SK-N-SH treated with all-trans-retinoic acid at 6 μM for 48 hours (cell line): ENCODE measurements at regions not wholly inside any gene's neighbourhood (a gene's known extent, or its start where the extent isn't known, plus 50 kb on each side); places are given as distances from the start of the nearest gene placed in this dataset.

Experiments used
- ATAC-seq: fragments of 200-7000 bp; cut with Tn5 transposase; 3 replicates; pipeline ENCODE4 v1.9.1; 2020; ENCODE audit warnings: mild to moderate bottlenecking, moderate library complexity
- ARNTL ChIP-seq: fragments of 450-650 bp; formaldehyde crosslinking; IDR thresholded peaks from 2 replicates; pipeline ENCODE4 v1.5.0; 2020; ENCODE audit warnings: low read depth, mild to moderate bottlenecking, moderate library complexity, borderline replicate concordance
- BACH2 ChIP-seq: fragments of 250-450 bp; sonication (Bioruptor Pico); IDR thresholded peaks from 2 replicates; pipeline ENCODE4 v1.9.0; 2021; ENCODE audit warnings: mild to moderate bottlenecking, borderline replicate concordance
- ESRRG ChIP-seq: fragments of 250-450 bp; sonication (Bioruptor Pico); IDR thresholded peaks from 2 replicates; pipeline ENCODE4 v1.6.1; 2021; ENCODE audit warnings: mild to moderate bottlenecking
- GLIS3 ChIP-seq: fragments of 250-450 bp; sonication (Bioruptor Pico); IDR thresholded peaks from 2 replicates; pipeline ENCODE4 v1.5.0; 2020; ENCODE audit warnings: mild to moderate bottlenecking, moderate library complexity
- ISL1 ChIP-seq: fragments of 250-450 bp; sonication (Bioruptor Pico); IDR thresholded peaks from 2 replicates; pipeline ENCODE4 v2.1.2; 2022; ENCODE audit warnings: mild to moderate bottlenecking, moderate library complexity
- OSR1 ChIP-seq: fragments of 250-450 bp; sonication (Bioruptor Pico); IDR thresholded peaks from 2 replicates; pipeline ENCODE4 v1.8.0; 2022; ENCODE audit warnings: moderate library complexity, mild to moderate bottlenecking, inconsistent platforms
- PPARA ChIP-seq: fragments of 250-450 bp; sonication (Bioruptor Pico); IDR thresholded peaks from 2 replicates; pipeline ENCODE4 v1.5.0; 2020; ENCODE audit warnings: mild to moderate bottlenecking, borderline replicate concordance
- RARB ChIP-seq: fragments of 250-450 bp; sonication (Bioruptor Pico); IDR thresholded peaks from 2 replicates; pipeline ENCODE4 v1.8.0; 2021; ENCODE audit warnings: mild to moderate bottlenecking, moderate library complexity
- SNAI2 ChIP-seq: fragments of 250-450 bp; sonication (Bioruptor Pico); IDR thresholded peaks from 2 replicates; pipeline ENCODE4 v1.5.0; 2020; ENCODE audit warnings: mild to moderate bottlenecking, moderate library complexity
- TCF4 ChIP-seq: fragments of 250-450 bp; sonication (Bioruptor Pico); IDR thresholded peaks from 2 replicates; pipeline ENCODE4 v1.8.0; 2021; ENCODE audit warnings: mild to moderate bottlenecking, moderate library complexity, borderline replicate concordance
- TOX ChIP-seq: fragments of 250-450 bp; sonication (Bioruptor Pico); IDR thresholded peaks from 2 replicates; pipeline ENCODE4 v1.8.0; 2021; ENCODE audit warnings: mild to moderate bottlenecking, moderate library complexity, borderline replicate concordance
- ZC3H10 ChIP-seq: fragments of 250-450 bp; sonication (Bioruptor Pico); IDR thresholded peaks from 2 replicates; pipeline ENCODE4 v1.5.1; 2021; ENCODE audit warnings: mild to moderate bottlenecking, moderate library complexity
- ZFP3 ChIP-seq: fragments of 250-450 bp; sonication (Bioruptor Pico); IDR thresholded peaks from 2 replicates; pipeline ENCODE4 v1.5.0; 2020; ENCODE audit warnings: mild to moderate bottlenecking, moderate library complexity
- ZFP30 ChIP-seq: fragments of 450-650 bp; formaldehyde crosslinking; IDR thresholded peaks from 2 replicates; pipeline ENCODE4 v1.5.0; 2022; ENCODE audit warnings: mild to moderate bottlenecking, moderate library complexity
- ZNF565 ChIP-seq: fragments of 450-650 bp; formaldehyde crosslinking; conservative IDR thresholded peaks from 2 replicates; pipeline ENCODE4 v1.5.0; 2020; ENCODE audit warnings: low read depth, mild to moderate bottlenecking, moderate library complexity
- ZNF70 ChIP-seq: fragments of 450-650 bp; formaldehyde crosslinking; IDR thresholded peaks from 2 replicates; pipeline ENCODE4 v1.5.0; 2020; ENCODE audit warnings: mild to moderate bottlenecking, moderate library complexity
- ZNF8 ChIP-seq: fragments of 450-650 bp; formaldehyde crosslinking; IDR thresholded peaks from 2 replicates; pipeline ENCODE4 v1.5.0; 2020; ENCODE audit warnings: mild to moderate bottlenecking, moderate library complexity
- TF ChIP-seq, protein P1 (sequence below): fragments of 250-450 bp; sonication (Bioruptor Pico); IDR thresholded peaks from 2 replicates; pipeline ENCODE4 v1.5.1; 2021; ENCODE audit warnings: mild to moderate bottlenecking, moderate library complexity
- TF ChIP-seq, protein P2 (sequence below): fragments of 250-450 bp; sonication (Bioruptor Pico); IDR thresholded peaks from 2 replicates; pipeline ENCODE4 v1.8.0; 2020; ENCODE audit warnings: mild to moderate bottlenecking, moderate library complexity, borderline replicate concordance
- TF ChIP-seq, protein P3 (sequence below): fragments of 250-450 bp; sonication (Bioruptor Pico); IDR thresholded peaks from 2 replicates; pipeline ENCODE4 v1.5.1; 2020; ENCODE audit warnings: low read depth, mild to moderate bottlenecking, moderate library complexity
- TF ChIP-seq, protein P4 (sequence below): fragments of 250-450 bp; sonication (Bioruptor Pico); IDR thresholded peaks from 2 replicates; pipeline ENCODE4 v1.5.0; 2020; ENCODE audit warnings: mild to moderate bottlenecking, moderate library complexity

DNA sequence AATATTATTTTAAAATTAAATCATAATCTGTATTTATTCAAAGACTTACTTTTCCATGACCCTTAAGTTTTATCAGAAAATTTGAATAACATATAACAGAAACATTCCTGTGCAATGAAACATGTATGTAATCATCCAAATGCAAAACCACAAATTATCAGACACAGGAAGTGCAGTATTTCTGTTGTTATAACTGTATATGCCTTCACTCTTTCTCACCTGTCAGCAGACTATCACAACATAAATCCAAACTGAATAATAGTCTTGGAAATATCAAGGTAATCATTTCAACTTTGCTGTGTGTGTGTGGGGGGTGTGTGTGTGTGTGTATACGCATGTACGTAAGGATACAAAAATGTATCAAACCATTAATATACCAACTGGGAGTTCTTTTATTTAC is 285.9 kb downstream of the SLC7A11 start:
- TF ChIP-seq ZFP30 (no peak), ZNF565 (no peak), ISL1 (CRISPR knock-in tag) (no peak), GLIS3 (CRISPR knock-in tag) (no peak), ARNTL (CRISPR knock-in tag) (no peak), TCF4 (CRISPR knock-in tag) (no peak), SNAI2 (CRISPR knock-in tag) (no peak), ZNF70 (CRISPR knock-in tag) (no peak), ZFP3 (CRISPR knock-in tag) (no peak), ESRRG (CRISPR knock-in tag) (no peak)
- TF ChIP-seq, protein P1, sequence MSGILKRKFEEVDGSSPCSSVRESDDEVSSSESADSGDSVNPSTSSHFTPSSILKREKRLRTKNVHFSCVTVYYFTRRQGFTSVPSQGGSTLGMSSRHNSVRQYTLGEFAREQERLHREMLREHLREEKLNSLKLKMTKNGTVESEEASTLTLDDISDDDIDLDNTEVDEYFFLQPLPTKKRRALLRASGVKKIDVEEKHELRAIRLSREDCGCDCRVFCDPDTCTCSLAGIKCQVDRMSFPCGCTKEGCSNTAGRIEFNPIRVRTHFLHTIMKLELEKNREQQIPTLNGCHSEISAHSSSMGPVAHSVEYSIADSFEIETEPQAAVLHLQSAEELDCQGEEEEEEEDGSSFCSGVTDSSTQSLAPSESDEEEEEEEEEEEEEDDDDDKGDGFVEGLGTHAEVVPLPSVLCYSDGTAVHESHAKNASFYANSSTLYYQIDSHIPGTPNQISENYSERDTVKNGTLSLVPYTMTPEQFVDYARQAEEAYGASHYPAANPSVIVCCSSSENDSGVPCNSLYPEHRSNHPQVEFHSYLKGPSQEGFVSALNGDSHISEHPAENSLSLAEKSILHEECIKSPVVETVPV, result no peak
- TF ChIP-seq, protein P2, sequence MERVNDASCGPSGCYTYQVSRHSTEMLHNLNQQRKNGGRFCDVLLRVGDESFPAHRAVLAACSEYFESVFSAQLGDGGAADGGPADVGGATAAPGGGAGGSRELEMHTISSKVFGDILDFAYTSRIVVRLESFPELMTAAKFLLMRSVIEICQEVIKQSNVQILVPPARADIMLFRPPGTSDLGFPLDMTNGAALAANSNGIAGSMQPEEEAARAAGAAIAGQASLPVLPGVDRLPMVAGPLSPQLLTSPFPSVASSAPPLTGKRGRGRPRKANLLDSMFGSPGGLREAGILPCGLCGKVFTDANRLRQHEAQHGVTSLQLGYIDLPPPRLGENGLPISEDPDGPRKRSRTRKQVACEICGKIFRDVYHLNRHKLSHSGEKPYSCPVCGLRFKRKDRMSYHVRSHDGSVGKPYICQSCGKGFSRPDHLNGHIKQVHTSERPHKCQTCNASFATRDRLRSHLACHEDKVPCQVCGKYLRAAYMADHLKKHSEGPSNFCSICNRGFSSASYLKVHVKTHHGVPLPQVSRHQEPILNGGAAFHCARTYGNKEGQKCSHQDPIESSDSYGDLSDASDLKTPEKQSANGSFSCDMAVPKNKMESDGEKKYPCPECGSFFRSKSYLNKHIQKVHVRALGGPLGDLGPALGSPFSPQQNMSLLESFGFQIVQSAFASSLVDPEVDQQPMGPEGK (CRISPR knock-in tag), result no peak
- TF ChIP-seq, protein P3, sequence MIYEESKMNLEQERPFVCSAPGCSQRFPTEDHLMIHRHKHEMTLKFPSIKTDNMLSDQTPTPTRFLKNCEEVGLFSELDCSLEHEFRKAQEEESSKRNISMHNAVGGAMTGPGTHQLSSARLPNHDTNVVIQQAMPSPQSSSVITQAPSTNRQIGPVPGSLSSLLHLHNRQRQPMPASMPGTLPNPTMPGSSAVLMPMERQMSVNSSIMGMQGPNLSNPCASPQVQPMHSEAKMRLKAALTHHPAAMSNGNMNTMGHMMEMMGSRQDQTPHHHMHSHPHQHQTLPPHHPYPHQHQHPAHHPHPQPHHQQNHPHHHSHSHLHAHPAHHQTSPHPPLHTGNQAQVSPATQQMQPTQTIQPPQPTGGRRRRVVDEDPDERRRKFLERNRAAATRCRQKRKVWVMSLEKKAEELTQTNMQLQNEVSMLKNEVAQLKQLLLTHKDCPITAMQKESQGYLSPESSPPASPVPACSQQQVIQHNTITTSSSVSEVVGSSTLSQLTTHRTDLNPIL (CRISPR knock-in tag), result no peak
- TF ChIP-seq, protein P4, sequence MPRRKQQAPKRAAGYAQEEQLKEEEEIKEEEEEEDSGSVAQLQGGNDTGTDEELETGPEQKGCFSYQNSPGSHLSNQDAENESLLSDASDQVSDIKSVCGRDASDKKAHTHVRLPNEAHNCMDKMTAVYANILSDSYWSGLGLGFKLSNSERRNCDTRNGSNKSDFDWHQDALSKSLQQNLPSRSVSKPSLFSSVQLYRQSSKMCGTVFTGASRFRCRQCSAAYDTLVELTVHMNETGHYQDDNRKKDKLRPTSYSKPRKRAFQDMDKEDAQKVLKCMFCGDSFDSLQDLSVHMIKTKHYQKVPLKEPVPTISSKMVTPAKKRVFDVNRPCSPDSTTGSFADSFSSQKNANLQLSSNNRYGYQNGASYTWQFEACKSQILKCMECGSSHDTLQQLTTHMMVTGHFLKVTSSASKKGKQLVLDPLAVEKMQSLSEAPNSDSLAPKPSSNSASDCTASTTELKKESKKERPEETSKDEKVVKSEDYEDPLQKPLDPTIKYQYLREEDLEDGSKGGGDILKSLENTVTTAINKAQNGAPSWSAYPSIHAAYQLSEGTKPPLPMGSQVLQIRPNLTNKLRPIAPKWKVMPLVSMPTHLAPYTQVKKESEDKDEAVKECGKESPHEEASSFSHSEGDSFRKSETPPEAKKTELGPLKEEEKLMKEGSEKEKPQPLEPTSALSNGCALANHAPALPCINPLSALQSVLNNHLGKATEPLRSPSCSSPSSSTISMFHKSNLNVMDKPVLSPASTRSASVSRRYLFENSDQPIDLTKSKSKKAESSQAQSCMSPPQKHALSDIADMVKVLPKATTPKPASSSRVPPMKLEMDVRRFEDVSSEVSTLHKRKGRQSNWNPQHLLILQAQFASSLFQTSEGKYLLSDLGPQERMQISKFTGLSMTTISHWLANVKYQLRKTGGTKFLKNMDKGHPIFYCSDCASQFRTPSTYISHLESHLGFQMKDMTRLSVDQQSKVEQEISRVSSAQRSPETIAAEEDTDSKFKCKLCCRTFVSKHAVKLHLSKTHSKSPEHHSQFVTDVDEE, result no peak
- TF ChIP-seq, all 23 proteins: peak for 0
- no peak for ATAC-seq

DNA sequence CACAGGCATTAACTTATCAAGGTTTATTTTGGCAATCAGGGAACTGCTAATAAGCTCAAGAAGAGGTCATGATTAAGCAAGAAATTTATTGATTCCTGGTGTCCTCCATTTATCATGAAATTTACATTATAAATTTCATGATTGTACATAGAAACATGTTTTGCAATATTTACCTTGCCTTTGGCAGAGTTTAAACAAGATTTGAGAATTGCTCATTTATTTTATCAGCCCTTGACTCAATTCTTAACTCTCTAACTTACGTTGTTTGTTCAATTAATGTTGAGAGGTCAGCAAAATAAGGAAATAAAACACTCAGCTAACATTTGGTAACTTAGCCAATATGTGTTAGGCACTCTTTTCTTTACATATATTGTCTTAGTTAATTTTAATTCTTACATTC is 286.6 kb downstream of the SLC7A11 start:
- ATAC-seq, result no peak
- TF ChIP-seq, protein P3 (CRISPR knock-in tag), result no peak
- TF ChIP-seq, protein P2 (CRISPR knock-in tag), result no peak
- TF ChIP-seq TCF4 (CRISPR knock-in tag), result no peak
- TF ChIP-seq ZFP30, result no peak

DNA sequence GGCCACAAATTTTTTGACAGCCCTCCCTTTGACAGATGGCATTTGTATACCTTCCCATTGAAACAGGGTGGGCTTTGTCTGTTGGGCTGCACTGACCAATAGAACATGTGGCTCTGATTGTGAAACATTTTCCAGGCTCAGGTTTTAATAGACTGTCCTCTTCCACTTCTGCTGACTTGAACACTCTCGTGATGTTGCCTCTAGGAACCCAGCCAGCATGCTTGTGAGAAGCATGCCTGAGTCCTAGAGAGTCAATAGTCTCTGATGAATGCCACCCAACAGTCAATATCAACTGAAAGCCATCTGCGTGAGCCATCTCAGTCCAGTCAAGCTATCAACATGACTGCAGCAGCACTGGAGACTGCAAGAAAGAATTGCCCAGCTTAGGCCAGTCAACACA is 290.0 kb downstream of the SLC7A11 start:
- no peak for TF ChIP-seq ZNF8 (CRISPR knock-in tag)
- TF ChIP-seq TOX (CRISPR knock-in tag), result no peak
- no peak for TF ChIP-seq ZNF565
- no peak for TF ChIP-seq TCF4 (CRISPR knock-in tag)
- TF ChIP-seq, protein P1, result no peak
- TF ChIP-seq, protein P2 (CRISPR knock-in tag), result no peak
- no peak for TF ChIP-seq PPARA (CRISPR knock-in tag)
- no peak for TF ChIP-seq ARNTL (CRISPR knock-in tag)
- TF ChIP-seq RARB (CRISPR knock-in tag), result no peak
- no peak for TF ChIP-seq ZC3H10 (CRISPR knock-in tag)
- TF ChIP-seq ZNF70 (CRISPR knock-in tag), result no peak
- TF ChIP-seq ISL1 (CRISPR knock-in tag), result no peak
- TF ChIP-seq ZFP3 (CRISPR knock-in tag), result no peak
- no peak for TF ChIP-seq ZFP30
- TF ChIP-seq, protein P3 (CRISPR knock-in tag), result no peak
- no peak for TF ChIP-seq GLIS3 (CRISPR knock-in tag)
- TF ChIP-seq OSR1, result no peak
- no peak for TF ChIP-seq BACH2 (CRISPR knock-in tag)
- ATAC-seq, result no peak
